ENCODE measurements at regions not wholly inside any gene's neighbourhood (a gene's known extent, or its start where the extent isn't known, plus 50 kb on each side); places are given as distances from the start of the nearest gene placed in this dataset.

- ChIA-PET POLR2A (no interaction called here), CTCF (no interaction called here)
- TF ChIP-seq SUZ12 (IDR thresholded peaks at IDR 0.05): no peak
- TF ChIP-seq FOXK2 (IDR thresholded peaks at IDR 0.05): no peak
- no peak for TF ChIP-seq ARNT (IDR thresholded peaks at IDR 0.05)
- no peak for TF ChIP-seq SP1 (IDR thresholded peaks at IDR 0.05)
- no peak for TF ChIP-seq BHLHE40 (IDR thresholded peaks at IDR 0.05; ENCODE audit: borderline replicate concordance)
- TF ChIP-seq ELF4 (IDR thresholded peaks at IDR 0.05): no peak
- no peak for DNase-seq (ENCODE audit: extremely low spot score)
Observed at GRCh38 chr13:82702513-82702912, 1179.8 kb downstream of the SLITRK1 start.

DNA sequence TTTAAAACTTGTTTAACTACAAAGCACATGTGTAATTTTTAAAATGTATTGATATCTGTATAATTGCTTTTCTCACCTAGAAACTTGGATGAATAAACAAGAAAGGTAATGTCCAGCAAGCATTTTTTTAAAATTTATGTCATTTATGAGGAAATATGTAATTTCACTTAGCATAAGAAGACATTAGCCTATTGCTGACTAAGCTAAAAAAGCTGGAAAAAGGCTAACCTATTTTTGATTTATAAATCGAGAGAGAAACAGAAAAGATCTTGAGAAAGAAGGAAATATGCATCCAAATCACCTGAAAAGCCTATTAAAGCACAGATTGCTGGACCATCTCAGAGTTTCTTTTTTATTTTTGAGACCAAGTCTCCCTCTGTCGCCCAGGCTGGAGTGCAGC, 1181.3 kb downstream of the SLITRK1 start:
- ChIA-PET CTCF (no interaction called here), POLR2A (no interaction called here)
- no peak for DNase-seq (ENCODE audit: extremely low spot score)
- TF ChIP-seq, protein P1, sequence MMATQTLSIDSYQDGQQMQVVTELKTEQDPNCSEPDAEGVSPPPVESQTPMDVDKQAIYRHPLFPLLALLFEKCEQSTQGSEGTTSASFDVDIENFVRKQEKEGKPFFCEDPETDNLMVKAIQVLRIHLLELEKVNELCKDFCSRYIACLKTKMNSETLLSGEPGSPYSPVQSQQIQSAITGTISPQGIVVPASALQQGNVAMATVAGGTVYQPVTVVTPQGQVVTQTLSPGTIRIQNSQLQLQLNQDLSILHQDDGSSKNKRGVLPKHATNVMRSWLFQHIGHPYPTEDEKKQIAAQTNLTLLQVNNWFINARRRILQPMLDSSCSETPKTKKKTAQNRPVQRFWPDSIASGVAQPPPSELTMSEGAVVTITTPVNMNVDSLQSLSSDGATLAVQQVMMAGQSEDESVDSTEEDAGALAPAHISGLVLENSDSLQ (IDR thresholded peaks at IDR 0.05): no peak
- TF ChIP-seq CTBP1 (IDR thresholded peaks at IDR 0.05; ENCODE audit: borderline replicate concordance) (no peak), SUZ12 (IDR thresholded peaks at IDR 0.05) (no peak), L3MBTL2 (conservative IDR thresholded peaks at IDR 0.05) (no peak), FOXA1 (IDR thresholded peaks at IDR 0.05) (no peak), TARDBP (IDR thresholded peaks at IDR 0.05) (no peak), ZNF384 (IDR thresholded peaks at IDR 0.05) (no peak), FOXK2 (IDR thresholded peaks at IDR 0.05) (no peak), ARNT (IDR thresholded peaks at IDR 0.05) (no peak), HDGF (IDR thresholded peaks at IDR 0.05; ENCODE audit: borderline replicate concordance) (no peak), ELF4 (IDR thresholded peaks at IDR 0.05) (no peak), SP1 (IDR thresholded peaks at IDR 0.05) (no peak), LEF1 (IDR thresholded peaks at IDR 0.05; ENCODE audit: borderline replicate concordance) (no peak), NFRKB (IDR thresholded peaks at IDR 0.05) (no peak), FOXM1 (IDR thresholded peaks at IDR 0.05; ENCODE audit: borderline replicate concordance) (no peak)

DNA sequence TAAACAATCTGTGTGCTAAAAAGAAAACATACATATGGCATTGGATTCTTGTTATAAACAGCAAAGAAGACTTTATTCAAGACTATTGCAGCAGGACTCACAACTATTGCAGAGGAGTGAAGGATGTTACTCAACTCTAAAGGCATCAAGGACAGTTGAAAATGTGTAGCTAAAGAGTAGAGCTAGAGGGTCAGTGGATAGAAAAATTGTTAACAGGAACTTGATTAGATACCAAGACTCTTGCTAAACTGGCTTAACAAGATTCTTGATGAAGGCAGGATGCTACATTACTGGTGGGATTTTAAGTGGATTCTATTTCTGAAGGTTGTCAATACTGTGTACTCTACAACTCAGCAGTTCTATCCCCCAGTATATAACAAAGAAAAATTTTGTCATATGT, 1183.3 kb downstream of the SLITRK1 start:
- no peak for DNase-seq (ENCODE audit: extremely low spot score)
- ChIA-PET POLR2A (no interaction called here), CTCF (no interaction called here)
- no peak for TF ChIP-seq LEF1 (IDR thresholded peaks at IDR 0.05; ENCODE audit: borderline replicate concordance)
- no peak for TF ChIP-seq FOXA1 (IDR thresholded peaks at IDR 0.05)
- no peak for TF ChIP-seq ZNF384 (IDR thresholded peaks at IDR 0.05)
- TF ChIP-seq ELF4 (IDR thresholded peaks at IDR 0.05): no peak
- no peak for TF ChIP-seq SP1 (IDR thresholded peaks at IDR 0.05)
- no peak for TF ChIP-seq HDGF (IDR thresholded peaks at IDR 0.05; ENCODE audit: borderline replicate concordance)
- TF ChIP-seq L3MBTL2 (conservative IDR thresholded peaks at IDR 0.05): no peak
- TF ChIP-seq FOXK2 (IDR thresholded peaks at IDR 0.05): no peak
- TF ChIP-seq SUZ12 (IDR thresholded peaks at IDR 0.05): no peak
- TF ChIP-seq, protein P1 (IDR thresholded peaks at IDR 0.05): no peak
- TF ChIP-seq TARDBP (IDR thresholded peaks at IDR 0.05): no peak
- TF ChIP-seq BHLHE40 (IDR thresholded peaks at IDR 0.05; ENCODE audit: borderline replicate concordance): no peak
- no peak for TF ChIP-seq ARNT (IDR thresholded peaks at IDR 0.05)
- TF ChIP-seq FOXM1 (IDR thresholded peaks at IDR 0.05; ENCODE audit: borderline replicate concordance): no peak

- POLR2A ChIA-PET: no interaction called here
- CTCF ChIA-PET: no interaction called here
- TF ChIP-seq L3MBTL2 (conservative IDR thresholded peaks at IDR 0.05) (no peak), FOXA1 (IDR thresholded peaks at IDR 0.05) (no peak), ARNT (IDR thresholded peaks at IDR 0.05) (no peak), TARDBP (IDR thresholded peaks at IDR 0.05) (no peak), HDGF (IDR thresholded peaks at IDR 0.05; ENCODE audit: borderline replicate concordance) (no peak), NFRKB (IDR thresholded peaks at IDR 0.05) (no peak), CTBP1 (IDR thresholded peaks at IDR 0.05; ENCODE audit: borderline replicate concordance) (no peak), FOXK2 (IDR thresholded peaks at IDR 0.05) (no peak), ELF4 (IDR thresholded peaks at IDR 0.05) (no peak)
- TF ChIP-seq, protein P1 (IDR thresholded peaks at IDR 0.05): no peak
- no peak for DNase-seq (ENCODE audit: extremely low spot score)
Observed at GRCh38 chr13:82698383-82698782, 1183.9 kb downstream of the SLITRK1 start.

- ChIA-PET CTCF (no interaction called here), POLR2A (no interaction called here)
- TF ChIP-seq L3MBTL2 (conservative IDR thresholded peaks at IDR 0.05): no peak
- TF ChIP-seq TARDBP (IDR thresholded peaks at IDR 0.05): no peak
- TF ChIP-seq FOXA1 (IDR thresholded peaks at IDR 0.05): no peak
- TF ChIP-seq HDGF (IDR thresholded peaks at IDR 0.05; ENCODE audit: borderline replicate concordance): no peak
- no peak for TF ChIP-seq SP1 (IDR thresholded peaks at IDR 0.05)
- no peak for TF ChIP-seq ARNT (IDR thresholded peaks at IDR 0.05)
- no peak for TF ChIP-seq LEF1 (IDR thresholded peaks at IDR 0.05; ENCODE audit: borderline replicate concordance)
- no peak for DNase-seq (ENCODE audit: extremely low spot score)
Observed at GRCh38 chr13:82693607-82694006, 1188.7 kb downstream of the SLITRK1 start.

DNA sequence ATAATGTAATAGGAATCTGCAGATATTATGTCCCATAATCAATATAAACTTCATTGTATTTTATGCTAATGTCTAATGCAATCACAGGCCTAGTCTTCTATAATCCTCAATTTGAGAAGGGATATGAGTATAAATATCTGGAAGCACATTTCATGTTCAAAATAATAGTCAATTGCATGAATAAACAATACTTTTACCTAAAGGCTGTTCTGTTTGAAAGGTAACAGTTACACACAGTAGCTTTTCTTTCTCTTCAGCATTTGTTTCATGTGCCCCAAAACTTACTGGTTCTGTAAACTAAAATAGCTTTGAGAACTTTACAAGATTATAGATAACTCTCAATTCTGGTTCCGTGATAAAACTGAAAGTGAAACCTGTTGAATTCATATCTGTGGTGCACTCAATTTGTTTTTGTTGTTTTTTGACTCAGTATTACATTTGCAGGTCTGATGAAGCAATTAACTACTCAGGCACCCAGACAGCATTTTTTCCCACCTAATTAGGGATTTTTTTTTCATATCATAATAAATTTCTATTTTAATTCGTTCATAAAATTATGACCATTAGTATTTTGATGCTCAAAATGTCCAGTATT, 1193.8 kb downstream of the SLITRK1 start:
- no peak for TF ChIP-seq CTBP1 (IDR thresholded peaks at IDR 0.05; ENCODE audit: borderline replicate concordance)
- no peak for TF ChIP-seq FOXA1 (IDR thresholded peaks at IDR 0.05)
- TF ChIP-seq NFRKB (IDR thresholded peaks at IDR 0.05): no peak
- TF ChIP-seq FOXM1 (IDR thresholded peaks at IDR 0.05; ENCODE audit: borderline replicate concordance): no peak
- no peak for TF ChIP-seq HDGF (IDR thresholded peaks at IDR 0.05; ENCODE audit: borderline replicate concordance)
- TF ChIP-seq ARNT (IDR thresholded peaks at IDR 0.05): no peak
- TF ChIP-seq ELF4 (IDR thresholded peaks at IDR 0.05): no peak
- TF ChIP-seq TARDBP (IDR thresholded peaks at IDR 0.05): no peak
- TF ChIP-seq LEF1 (IDR thresholded peaks at IDR 0.05; ENCODE audit: borderline replicate concordance): no peak
- TF ChIP-seq SUZ12 (IDR thresholded peaks at IDR 0.05): no peak
- no peak for TF ChIP-seq L3MBTL2 (conservative IDR thresholded peaks at IDR 0.05)
- POLR2A ChIA-PET: no interaction called here
- DNase-seq (ENCODE audit: extremely low spot score): no peak
- CTCF ChIA-PET: no interaction called here
